ENCODE measurements at regions not wholly inside any gene's neighbourhood (a gene's known extent, or its start where the extent isn't known, plus 50 kb on each side); places are given as distances from the start of the nearest gene placed in this dataset.

GRCh38 chr10:83632701-83633100 lies 506.6 kb upstream of the GHITM start:
- TF ChIP-seq CTCF (IDR thresholded peaks at IDR 0.05; ENCODE audit: extremely low read depth in 1 of 2, insufficient read depth in 1 of 2, low read depth in 1 of 2, low read length in 2 of 2) (no peak), POLR2AphosphoS5 (IDR thresholded peaks at IDR 0.05; ENCODE audit: insufficient read depth, low read depth, low read length) (no peak), POLR2A (IDR thresholded peaks at IDR 0.05; ENCODE audit: low read depth, low read length) (no peak), MYC (IDR thresholded peaks at IDR 0.05; ENCODE audit: low read depth, low read length) (no peak), EZH2 (IDR thresholded peaks at IDR 0.05; ENCODE audit: borderline replicate concordance, low read depth, low read length, severe bottlenecking) (no peak), FOS (IDR thresholded peaks at IDR 0.05; ENCODE audit: borderline replicate concordance, insufficient read depth, low read length) (no peak), MAX (IDR thresholded peaks at IDR 0.05; ENCODE audit: insufficient read depth, insufficient read length) (no peak)

Measured in endothelial cell of umbilical vein (primary cell).